ENCODE measurements at regions not wholly inside any gene's neighbourhood (a gene's known extent, or its start where the extent isn't known, plus 50 kb on each side); places are given as distances from the start of the nearest gene placed in this dataset.

GRCh38 chr5:8270246-8270645, 401.3 kb downstream of the MTRR start:
- no peak for DNase-seq (ENCODE audit: low spot score)

GRCh38 chr5:8280711-8281363, 411.9 kb downstream of the MTRR start:
- DNase-seq (ENCODE audit: low spot score): no peak
- no peak overlapping the region for H3K27ac ChIP-seq
- no peaks in the 10 kb centered on the region for H3K4me1 ChIP-seq
- H3K27me3 ChIP-seq: no peaks in the 10 kb centered on the region
- TF ChIP-seq, protein P1, sequence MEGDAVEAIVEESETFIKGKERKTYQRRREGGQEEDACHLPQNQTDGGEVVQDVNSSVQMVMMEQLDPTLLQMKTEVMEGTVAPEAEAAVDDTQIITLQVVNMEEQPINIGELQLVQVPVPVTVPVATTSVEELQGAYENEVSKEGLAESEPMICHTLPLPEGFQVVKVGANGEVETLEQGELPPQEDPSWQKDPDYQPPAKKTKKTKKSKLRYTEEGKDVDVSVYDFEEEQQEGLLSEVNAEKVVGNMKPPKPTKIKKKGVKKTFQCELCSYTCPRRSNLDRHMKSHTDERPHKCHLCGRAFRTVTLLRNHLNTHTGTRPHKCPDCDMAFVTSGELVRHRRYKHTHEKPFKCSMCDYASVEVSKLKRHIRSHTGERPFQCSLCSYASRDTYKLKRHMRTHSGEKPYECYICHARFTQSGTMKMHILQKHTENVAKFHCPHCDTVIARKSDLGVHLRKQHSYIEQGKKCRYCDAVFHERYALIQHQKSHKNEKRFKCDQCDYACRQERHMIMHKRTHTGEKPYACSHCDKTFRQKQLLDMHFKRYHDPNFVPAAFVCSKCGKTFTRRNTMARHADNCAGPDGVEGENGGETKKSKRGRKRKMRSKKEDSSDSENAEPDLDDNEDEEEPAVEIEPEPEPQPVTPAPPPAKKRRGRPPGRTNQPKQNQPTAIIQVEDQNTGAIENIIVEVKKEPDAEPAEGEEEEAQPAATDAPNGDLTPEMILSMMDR (IDR thresholded peaks at IDR 0.05): no peak
- H3K4me3 ChIP-seq: no peak overlapping the region
- H3K36me3 ChIP-seq: no peaks in the 10 kb centered on the region
- H3K9me3 ChIP-seq: no peaks in the 10 kb centered on the region

More at GRCh38 chr5:8270246-8270645, 401.3 kb downstream of the MTRR start:
- H3K27ac ChIP-seq: no peak overlapping the region
- H3K36me3 ChIP-seq: no peaks in the 10 kb centered on the region
- TF ChIP-seq, protein P1 (IDR thresholded peaks at IDR 0.05): no peak
- H3K9me3 ChIP-seq: no peaks in the 10 kb centered on the region
- H3K27me3 ChIP-seq: no peaks in the 10 kb centered on the region
- H3K4me3 ChIP-seq: no peak overlapping the region
- H3K4me1 ChIP-seq: no peaks in the 10 kb centered on the region

- DNase-seq (ENCODE audit: low spot score): no peak
- H3K27me3 ChIP-seq: no peaks in the 10 kb centered on the region
- peaks cover 0 to 4% of the 10 kb centered on the region in 2 donors for H3K9me3 ChIP-seq
- H3K4me1 ChIP-seq: no peaks in the 10 kb centered on the region
- H3K4me3 ChIP-seq: no peak overlapping the region
- TF ChIP-seq, protein P1 (IDR thresholded peaks at IDR 0.05): no peak
- H3K36me3 ChIP-seq: no peaks in the 10 kb centered on the region
- no peak overlapping the region for H3K27ac ChIP-seq
Observed at GRCh38 chr5:8288334-8288733, 419.4 kb downstream of the MTRR start.

DNA sequence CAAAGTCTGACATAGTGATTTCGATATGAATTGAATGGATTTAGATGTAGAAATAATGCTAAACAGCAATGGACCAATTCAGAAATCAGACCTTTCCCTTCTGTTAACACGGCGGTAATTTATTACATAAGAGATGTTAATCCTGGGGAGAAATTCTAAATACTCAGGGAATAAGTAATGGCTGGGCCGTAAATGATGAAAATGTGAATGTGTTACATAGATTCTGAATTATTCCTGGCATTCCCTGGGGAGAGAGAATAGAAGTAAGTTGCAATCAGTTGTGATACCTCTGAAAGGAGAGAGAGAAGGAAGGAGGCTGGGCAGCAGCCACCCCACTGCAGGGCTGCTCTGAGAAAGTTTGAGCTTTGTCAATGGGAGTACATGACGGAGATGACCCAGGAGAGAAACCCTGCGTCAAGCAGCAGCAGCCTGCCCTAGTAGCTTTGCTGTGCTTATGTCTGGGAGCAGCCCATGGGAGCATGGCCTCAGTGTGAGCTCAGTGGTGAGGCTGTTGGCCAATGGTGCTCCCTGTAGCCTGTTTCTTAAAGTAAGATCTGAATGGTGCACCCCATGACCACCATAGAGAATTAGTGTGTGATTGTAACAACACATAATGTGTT, 420.1 kb downstream of the MTRR start:
- no peak overlapping the region for H3K27ac ChIP-seq
- H3K9me3 ChIP-seq: peaks cover 0 to 4% of the 10 kb centered on the region in 2 donors
- no peak overlapping the region for H3K4me3 ChIP-seq
- no peak for DNase-seq (ENCODE audit: low spot score)
- H3K36me3 ChIP-seq: no peaks in the 10 kb centered on the region
- no peaks in the 10 kb centered on the region for H3K27me3 ChIP-seq
- no peaks in the 10 kb centered on the region for H3K4me1 ChIP-seq
- TF ChIP-seq, protein P1 (IDR thresholded peaks at IDR 0.05): no peak

DNA sequence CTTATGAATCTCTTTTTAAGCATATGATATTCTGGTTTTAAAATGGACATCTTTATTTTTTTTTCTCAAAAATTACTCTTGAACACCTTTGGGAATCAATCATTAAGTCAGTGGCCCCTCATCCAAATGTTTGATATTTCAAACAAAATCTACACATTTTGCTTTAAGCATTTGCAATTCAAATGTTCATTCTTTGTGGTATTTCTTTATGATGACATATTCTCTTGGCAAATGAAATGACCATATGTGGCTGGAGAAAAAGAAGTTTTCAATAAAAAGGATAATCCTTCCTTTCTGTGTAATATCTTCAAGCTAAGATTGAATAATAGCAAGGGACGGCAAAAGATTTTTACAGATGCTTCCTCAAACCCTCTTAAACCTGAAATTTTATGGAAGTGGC, 420.8 kb downstream of the MTRR start:
- DNase-seq (ENCODE audit: low spot score): no peak
- H3K27me3 ChIP-seq: no peaks in the 10 kb centered on the region
- H3K4me3 ChIP-seq: no peak overlapping the region
- H3K4me1 ChIP-seq: no peaks in the 10 kb centered on the region
- TF ChIP-seq, protein P1 (IDR thresholded peaks at IDR 0.05): no peak
- H3K9me3 ChIP-seq: peaks cover 0 to 4% of the 10 kb centered on the region in 2 donors
- no peak overlapping the region for H3K27ac ChIP-seq
- H3K36me3 ChIP-seq: no peaks in the 10 kb centered on the region
